CD4-positive, alpha-beta T cell (primary cell): ENCODE measurements at regions not wholly inside any gene's neighbourhood (a gene's known extent, or its start where the extent isn't known, plus 50 kb on each side); places are given as distances from the start of the nearest gene placed in this dataset.

Experiments
- ATAC-seq: fragments of 200-7000 bp; cut with Tn5 transposase; one replicate; pipeline ENCODE4 v1.10.0; 2022; ENCODE audit warnings: mild to moderate bottlenecking; ENCODE audit not compliant: poor library complexity
- CTCF ChIA-PET: fragments of 350-600 bp; sonication (Branson Sonifier 250); formaldehyde crosslinking; loops from one replicate; lab custom pipeline; 2021; ENCODE audit warnings: antibody characterized with exemption, inconsistent platforms; lab: Charles Lee
- POLR2A ChIA-PET: fragments of 350-600 bp; sonication (Branson Sonifier 250); formaldehyde crosslinking; loops from one replicate; lab custom pipeline; 2021; ENCODE audit warnings: antibody characterized with exemption, inconsistent platforms; lab: Charles Lee
- DNase-seq, 14 experiments: peaks; one replicate each; pipeline ENCODE4 v3.0.0-alpha.2; 2013 to 2020; ENCODE audit warnings: mixed read lengths in 2 of 14
- H3K27ac ChIP-seq, 2 donors: one replicate each; pipeline versions ENCODE4 v1.5.1 to v1.7.0; 2013; ENCODE audit warnings: low read length in 2 of 2, low read depth in 1 of 2, mild to moderate bottlenecking in 1 of 2
- H3K27me3 ChIP-seq, 2 experiments: 1 replicate in 1 of 2; 2 replicates in 1 of 2; pipeline versions ENCODE4 v1.6.1 to v1.7.0; 2013; ENCODE audit warnings: low read length in 2 of 2, control low read depth in 1 of 2, mild to moderate bottlenecking in 1 of 2, moderate library complexity in 1 of 2; ENCODE audit not compliant: insufficient read depth in 2 of 2, control insufficient read depth in 1 of 2
- H3K36me3 ChIP-seq: one replicate; pipeline ENCODE4 v1.6.1; 2013; ENCODE audit warnings: low read length, control low read depth; ENCODE audit not compliant: insufficient read depth
- H3K4me1 ChIP-seq: one replicate; pipeline ENCODE4 v1.6.1; 2013; ENCODE audit warnings: low read length, control low read depth; ENCODE audit not compliant: insufficient read depth
- H3K4me3 ChIP-seq: one replicate; pipeline ENCODE4 v1.5.1; 2013; ENCODE audit warnings: mild to moderate bottlenecking, low read length, moderate library complexity
- H3K9me3 ChIP-seq, 2 experiments: 1 replicate in 1 of 2; 2 replicates in 1 of 2; pipeline versions ENCODE4 v1.6.1 to v1.7.0; 2013; ENCODE audit warnings: low read length in 2 of 2, mild to moderate bottlenecking in 2 of 2, control low read depth in 1 of 2, moderate library complexity in 1 of 2; ENCODE audit not compliant: control insufficient read depth in 1 of 2, insufficient read depth in 1 of 2
- H3K27ac Mint-ChIP-seq: one replicate; pipeline ENCODE4 v1.8.0; 2020; ENCODE audit warnings: mixed read lengths
- H3K27me3 Mint-ChIP-seq: one replicate; pipeline ENCODE4 v1.8.0; 2021; ENCODE audit warnings: mixed read lengths
- H3K36me3 Mint-ChIP-seq: one replicate; pipeline ENCODE4 v1.8.0; 2021; ENCODE audit warnings: low read depth, mixed read lengths
- H3K4me1 Mint-ChIP-seq: one replicate; pipeline ENCODE4 v1.8.0; 2021; ENCODE audit warnings: low read depth, mixed read lengths
- H3K4me3 Mint-ChIP-seq: one replicate; pipeline ENCODE4 v1.8.0; 2020; ENCODE audit warnings: mild to moderate bottlenecking, mixed read lengths
- H3K9me3 Mint-ChIP-seq: one replicate; pipeline ENCODE4 v1.8.0; 2020; ENCODE audit warnings: mixed read lengths
- intact Hi-C, 2 experiments: fragments of 100-400 bp; cut with DNase I in 1 of 2; cut with micrococcal nuclease in 1 of 2; formaldehyde crosslinking; loops; one replicate each; pipeline versions ENCODE4 v1.15.1 to v1.9.0; 2023 to 2025; cut with DNase I, micrococcal nuclease
- TF ChIP-seq, protein P1 (sequence below): fragments of 200-600 bp; IDR thresholded peaks from one replicate; pipeline ENCODE4 v1.8.0; 2022; ENCODE audit warnings: antibody characterized with exemption, mild to moderate bottlenecking

DNA sequence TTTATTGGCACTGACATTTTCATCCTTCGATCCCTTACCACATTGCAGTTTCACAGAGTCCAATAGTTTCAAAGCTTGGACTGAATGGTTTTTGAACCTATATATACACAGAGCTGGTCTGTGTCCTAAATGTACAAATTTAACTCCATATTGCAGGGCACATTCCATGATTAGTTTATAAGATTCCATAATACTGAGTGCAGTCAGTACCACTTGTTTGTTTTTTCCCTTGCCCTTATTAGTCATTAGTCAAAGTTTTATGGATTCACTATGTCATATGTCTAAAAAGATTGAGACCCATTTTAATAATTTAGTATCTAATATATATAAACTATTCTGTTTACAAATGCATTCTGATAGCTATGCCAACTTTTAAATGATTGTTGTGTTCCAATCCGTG, 654.8 kb upstream of the MEF2C start:
- no peak for ATAC-seq
- Mint-ChIP-seq H3K4me1 (no peaks in the 10 kb centered on the region), H3K36me3 (no peaks in the 10 kb centered on the region), H3K27me3 (no peaks in the 10 kb centered on the region), H3K27ac (no peak overlapping the region), H3K9me3 (no peaks in the 10 kb centered on the region), H3K4me3 (no peak overlapping the region)
- H3K4me3 ChIP-seq, result no peak overlapping the region
- no peak for DNase-seq
- H3K27me3 ChIP-seq, result no peaks in the 10 kb centered on the region
- TF ChIP-seq, protein P1, sequence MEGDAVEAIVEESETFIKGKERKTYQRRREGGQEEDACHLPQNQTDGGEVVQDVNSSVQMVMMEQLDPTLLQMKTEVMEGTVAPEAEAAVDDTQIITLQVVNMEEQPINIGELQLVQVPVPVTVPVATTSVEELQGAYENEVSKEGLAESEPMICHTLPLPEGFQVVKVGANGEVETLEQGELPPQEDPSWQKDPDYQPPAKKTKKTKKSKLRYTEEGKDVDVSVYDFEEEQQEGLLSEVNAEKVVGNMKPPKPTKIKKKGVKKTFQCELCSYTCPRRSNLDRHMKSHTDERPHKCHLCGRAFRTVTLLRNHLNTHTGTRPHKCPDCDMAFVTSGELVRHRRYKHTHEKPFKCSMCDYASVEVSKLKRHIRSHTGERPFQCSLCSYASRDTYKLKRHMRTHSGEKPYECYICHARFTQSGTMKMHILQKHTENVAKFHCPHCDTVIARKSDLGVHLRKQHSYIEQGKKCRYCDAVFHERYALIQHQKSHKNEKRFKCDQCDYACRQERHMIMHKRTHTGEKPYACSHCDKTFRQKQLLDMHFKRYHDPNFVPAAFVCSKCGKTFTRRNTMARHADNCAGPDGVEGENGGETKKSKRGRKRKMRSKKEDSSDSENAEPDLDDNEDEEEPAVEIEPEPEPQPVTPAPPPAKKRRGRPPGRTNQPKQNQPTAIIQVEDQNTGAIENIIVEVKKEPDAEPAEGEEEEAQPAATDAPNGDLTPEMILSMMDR, result no peak
- H3K4me1 ChIP-seq, result no peaks in the 10 kb centered on the region
- intact Hi-C loops, result no loop called here
- CTCF ChIA-PET, result no interaction called here
- no peaks in the 10 kb centered on the region for H3K9me3 ChIP-seq
- no peaks in the 10 kb centered on the region for H3K36me3 ChIP-seq
- no peak overlapping the region for H3K27ac ChIP-seq
- POLR2A ChIA-PET, result no interaction called here

GRCh38 chr5:89536020-89536419, 653.0 kb upstream of the MEF2C start:
- ATAC-seq (no peak), DNase-seq (no peak)
- intact Hi-C loops, result no loop called here
- H3K27ac ChIP-seq, result no peak overlapping the region
- H3K27ac Mint-ChIP-seq, result no peak overlapping the region
- no peak overlapping the region for H3K4me3 ChIP-seq
- no peak overlapping the region for H3K4me3 Mint-ChIP-seq
- no peaks in the 10 kb centered on the region for H3K27me3 ChIP-seq
- no peaks in the 10 kb centered on the region for H3K27me3 Mint-ChIP-seq
- CTCF ChIA-PET, result no interaction called here
- no peaks in the 10 kb centered on the region for H3K36me3 ChIP-seq
- TF ChIP-seq, protein P1, result no peak
- no peaks in the 10 kb centered on the region for H3K9me3 Mint-ChIP-seq
- H3K4me1 ChIP-seq, result no peaks in the 10 kb centered on the region
- no peaks in the 10 kb centered on the region for H3K36me3 Mint-ChIP-seq
- POLR2A ChIA-PET, result no interaction called here
- H3K4me1 Mint-ChIP-seq, result no peaks in the 10 kb centered on the region
- H3K9me3 ChIP-seq, result no peaks in the 10 kb centered on the region

- TF ChIP-seq, protein P1, result no peak
- Histone ChIP-seq H3K4me1 (no peaks in the 10 kb centered on the region), H3K9me3 (no peaks in the 10 kb centered on the region), H3K27me3 (no peaks in the 10 kb centered on the region), H3K36me3 (no peaks in the 10 kb centered on the region), H3K27ac (no peak overlapping the region), H3K4me3 (no peak overlapping the region)
- POLR2A ChIA-PET, result no interaction called here
- intact Hi-C loops, result no loop called here
- Mint-ChIP-seq H3K27ac (no peak overlapping the region), H3K27me3 (no peaks in the 10 kb centered on the region), H3K4me3 (no peak overlapping the region), H3K9me3 (no peaks in the 10 kb centered on the region), H3K36me3 (no peaks in the 10 kb centered on the region), H3K4me1 (no peaks in the 10 kb centered on the region)
- ATAC-seq, result no peak
- CTCF ChIA-PET, result no interaction called here
- no peak for DNase-seq
Measured at GRCh38 chr5:89535411-89535810, 652.4 kb upstream of the MEF2C start.
